HG03196 (cell line): ENCODE measurements at regions not wholly inside any gene's neighbourhood (a gene's known extent, or its start where the extent isn't known, plus 50 kb on each side); places are given as distances from the start of the nearest gene placed in this dataset.

Source experiments
- ATAC-seq: cut with Tn5 transposase; IDR thresholded peaks from one replicate; pipeline ENCODE4 v1.9.1; 2021; ENCODE audit not compliant: unreplicated experiment

DNA sequence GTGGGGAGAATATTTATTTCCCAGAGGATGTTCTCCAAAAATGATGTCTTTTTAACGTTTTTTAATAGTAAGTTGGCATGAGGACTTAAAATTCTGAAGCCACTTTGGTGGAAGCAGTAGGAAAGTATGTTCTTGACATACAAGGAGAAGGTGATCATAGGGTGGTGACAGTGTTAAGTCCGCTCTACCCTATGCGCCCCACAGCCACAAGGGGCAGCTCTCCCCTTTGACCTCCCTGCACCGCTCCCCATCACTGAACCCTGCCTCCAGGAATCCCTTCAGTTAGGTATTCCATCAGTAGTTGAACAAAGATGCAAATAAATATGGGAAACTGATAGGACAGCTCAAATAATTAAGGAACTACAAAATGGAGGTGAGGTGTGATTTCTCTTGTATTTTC is 111.4 kb downstream of the PLEKHG1 start:
- no peak for ATAC-seq

DNA sequence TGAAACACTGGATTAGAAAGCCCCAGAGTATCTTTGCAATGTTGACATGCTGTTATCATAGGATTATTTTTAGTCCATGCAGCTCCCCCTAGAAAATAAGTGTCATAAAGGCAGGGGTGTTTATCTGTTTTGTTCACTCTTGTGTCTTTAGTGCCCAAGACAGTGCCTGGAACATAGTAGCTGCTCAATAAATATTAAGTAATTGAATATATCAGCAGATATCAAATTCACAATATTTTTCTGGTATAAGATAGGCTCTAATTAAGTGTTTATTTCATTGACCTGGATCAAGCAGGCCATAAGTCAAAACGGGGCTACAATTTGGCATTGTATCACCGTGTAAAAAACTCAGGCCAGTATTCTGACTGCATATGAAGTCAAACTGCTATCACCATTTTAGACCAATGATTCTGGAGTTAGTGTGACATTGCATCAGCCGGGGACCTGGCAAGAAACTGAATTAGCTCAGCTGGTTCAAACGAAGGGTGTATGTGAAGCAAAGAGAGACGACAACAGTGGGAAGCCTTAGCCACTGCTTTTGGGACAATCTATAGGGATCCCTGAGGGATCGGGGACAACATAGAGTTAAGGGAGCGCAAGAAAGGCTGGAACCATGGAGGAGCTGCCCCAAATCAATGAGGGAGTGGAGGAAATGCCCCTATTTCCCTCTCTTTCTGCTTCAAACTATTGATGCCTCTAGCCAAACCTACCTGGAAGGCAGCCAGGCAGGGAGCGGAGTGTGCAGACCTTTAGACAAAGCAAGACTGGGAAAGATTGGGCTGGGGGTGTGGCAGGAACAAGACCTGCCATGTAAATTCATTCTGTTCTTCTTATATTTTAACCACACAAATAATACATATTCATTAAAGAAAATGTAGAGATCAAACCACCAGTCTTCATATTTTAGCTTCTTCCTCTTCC is 112.2 kb downstream of the PLEKHG1 start:
- no peak for ATAC-seq

DNA sequence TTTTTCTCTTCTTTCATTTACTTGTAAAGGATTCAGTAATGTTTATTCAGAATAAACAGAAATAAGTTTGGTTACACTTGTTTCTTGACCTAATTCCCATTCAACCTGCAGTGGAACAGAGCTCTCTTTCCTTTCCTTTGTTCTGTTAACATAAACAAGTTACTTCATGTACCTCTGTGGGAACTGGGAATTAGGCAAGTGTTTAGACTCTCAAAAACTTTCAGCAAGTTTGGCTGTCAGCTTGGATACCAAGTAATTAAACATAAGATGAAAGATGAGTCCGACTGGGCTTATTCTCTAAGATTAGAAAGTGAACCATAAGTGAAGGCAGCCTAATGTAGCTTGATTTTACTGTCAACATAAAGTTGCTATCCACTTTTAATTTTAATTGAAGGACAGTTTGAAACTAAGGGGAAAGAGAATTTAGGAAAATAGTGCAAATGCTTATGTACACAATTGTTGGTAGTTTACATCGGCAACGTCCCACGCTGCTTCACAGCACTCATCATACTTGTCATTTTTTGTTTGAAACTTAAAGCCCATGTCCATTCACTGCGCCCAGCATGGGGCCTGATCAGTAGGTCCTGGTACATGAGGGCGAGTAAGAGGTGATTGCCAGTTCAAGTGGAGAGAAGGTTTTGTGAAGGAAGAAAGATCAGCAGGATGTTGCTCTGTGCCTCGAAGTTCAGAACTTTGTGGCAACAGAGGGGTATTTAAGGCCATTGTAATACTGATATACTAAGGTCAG is 113.0 kb downstream of the PLEKHG1 start:
- ATAC-seq, result no peak

DNA sequence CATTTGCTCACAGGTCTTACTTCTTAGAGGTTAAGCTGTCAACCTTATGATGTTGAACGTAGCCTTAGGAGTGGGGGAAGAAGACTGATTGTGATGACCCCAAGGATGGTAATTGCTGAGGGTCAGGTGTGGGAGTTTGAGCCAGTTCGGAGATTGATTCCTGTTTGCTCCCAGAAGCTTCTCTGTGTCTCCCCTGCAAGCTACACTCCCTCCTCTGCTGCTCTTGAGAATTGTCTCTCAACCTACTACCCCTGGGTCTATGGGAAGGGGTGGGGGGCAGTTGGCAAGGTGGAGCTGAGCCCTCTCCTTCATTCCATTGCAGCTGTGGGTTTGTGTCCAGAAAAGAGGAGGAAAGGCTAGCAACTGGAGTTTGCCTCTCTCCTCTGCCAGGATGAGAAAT is 113.8 kb downstream of the PLEKHG1 start:
- ATAC-seq, result no peak

DNA sequence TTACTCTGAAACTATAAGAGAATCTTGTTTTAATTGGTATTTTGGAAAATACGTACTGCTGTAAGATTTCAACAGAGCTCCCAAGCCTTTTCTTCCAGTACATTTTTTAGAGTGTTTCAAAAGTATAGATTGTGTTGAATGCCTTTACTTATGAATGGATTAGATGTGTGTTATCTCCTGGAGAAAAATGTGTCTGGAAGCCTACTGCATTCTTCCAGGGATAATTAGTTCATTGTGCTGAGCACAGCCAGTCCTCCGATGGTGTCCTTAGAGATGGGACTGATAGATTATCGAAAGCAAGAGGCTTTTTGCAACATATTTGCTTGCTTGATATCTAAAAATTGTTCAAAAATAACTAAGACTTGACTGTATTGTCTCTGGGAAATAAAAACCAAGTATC is 114.2 kb downstream of the PLEKHG1 start:
- ATAC-seq, result no peak

DNA sequence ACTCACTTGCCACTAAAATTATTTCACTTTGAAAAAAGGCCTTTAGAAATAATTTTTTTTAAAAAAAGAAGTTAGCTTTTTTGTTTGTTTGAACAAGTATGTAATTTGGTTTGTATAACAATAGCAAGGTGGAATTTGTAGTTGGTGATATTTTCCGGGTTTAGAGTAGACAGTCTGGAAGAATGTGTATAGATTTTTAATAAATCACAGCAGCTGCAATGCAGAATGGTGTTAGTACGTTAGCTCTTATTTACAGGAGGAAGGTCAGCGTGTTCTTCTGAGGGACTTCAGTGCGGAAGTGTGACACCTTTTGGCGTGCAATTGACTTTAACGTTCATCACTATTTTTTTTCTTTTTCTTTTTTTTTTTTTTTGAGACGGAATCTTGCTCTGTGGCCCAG is 115.4 kb downstream of the PLEKHG1 start:
- no peak for ATAC-seq

DNA sequence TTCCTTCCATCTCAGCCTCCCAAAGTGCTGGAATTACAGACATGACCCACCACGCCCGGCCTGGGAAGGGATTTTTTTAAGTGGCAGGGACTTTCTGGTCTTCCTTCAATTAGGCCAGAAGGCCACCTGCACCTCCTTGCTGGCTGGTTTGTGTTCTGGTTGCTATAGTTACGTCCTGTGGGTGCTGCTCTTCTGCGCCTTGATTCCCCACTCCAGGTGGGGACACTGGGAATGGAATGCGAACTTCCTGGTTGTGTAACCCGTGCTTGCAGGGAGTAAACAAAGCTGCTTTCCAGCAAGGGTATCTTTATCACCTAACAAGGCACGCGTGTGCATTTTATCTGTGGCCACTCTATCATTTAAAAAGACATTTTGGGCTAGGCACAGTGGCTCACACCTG is 117.7 kb downstream of the PLEKHG1 start:
- no peak for ATAC-seq

DNA sequence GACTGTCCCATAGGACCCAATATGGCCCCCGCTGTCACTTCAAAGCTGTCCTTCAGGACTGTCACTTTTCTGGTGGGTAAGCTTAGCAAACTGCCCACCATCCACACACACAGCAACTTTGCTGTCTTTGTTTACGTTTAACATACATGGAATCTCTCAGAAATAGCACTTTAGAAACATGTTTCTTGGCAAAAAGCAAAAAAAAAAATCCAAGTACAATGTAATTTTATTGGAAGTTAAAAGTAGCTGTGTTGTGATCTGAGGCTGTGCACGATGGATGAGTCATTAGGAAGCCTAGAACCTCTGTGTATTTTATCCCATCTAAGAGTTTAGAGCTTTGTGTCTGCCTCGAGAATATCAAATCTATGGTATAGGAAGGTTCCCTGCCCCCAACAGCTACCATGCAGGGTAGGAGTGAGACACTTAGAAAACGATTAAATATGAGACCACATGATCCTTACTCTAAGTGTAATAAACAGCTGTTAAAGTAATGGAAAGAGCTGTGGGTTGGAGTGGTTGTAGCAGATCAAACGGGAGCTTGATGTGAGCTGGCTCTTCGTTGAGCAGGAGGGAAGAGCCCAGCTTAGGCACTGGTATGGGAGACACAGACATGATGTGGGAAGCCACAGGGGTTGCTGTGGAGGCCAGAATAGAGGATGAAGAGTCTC is 119.5 kb downstream of the PLEKHG1 start:
- no peak for ATAC-seq

DNA sequence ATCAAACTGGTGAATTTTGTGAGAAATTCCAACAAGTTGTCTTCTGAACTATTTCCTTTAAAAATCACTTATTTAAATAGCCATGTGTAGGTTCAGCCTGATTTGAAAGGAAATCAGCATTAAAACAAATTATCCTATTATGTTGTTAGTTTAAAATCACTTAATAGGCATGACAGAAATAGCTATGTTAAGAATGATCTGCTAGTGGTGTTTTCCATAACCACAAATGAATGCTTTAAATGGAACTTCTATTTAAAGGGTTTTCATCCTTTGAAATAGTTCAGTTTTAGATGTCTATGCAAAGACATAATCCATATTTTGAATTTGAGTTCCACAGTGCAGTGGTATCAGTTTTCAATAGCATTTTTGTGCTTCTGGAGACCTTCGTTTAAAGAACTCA is 120.1 kb downstream of the PLEKHG1 start:
- ATAC-seq, result no peak

DNA sequence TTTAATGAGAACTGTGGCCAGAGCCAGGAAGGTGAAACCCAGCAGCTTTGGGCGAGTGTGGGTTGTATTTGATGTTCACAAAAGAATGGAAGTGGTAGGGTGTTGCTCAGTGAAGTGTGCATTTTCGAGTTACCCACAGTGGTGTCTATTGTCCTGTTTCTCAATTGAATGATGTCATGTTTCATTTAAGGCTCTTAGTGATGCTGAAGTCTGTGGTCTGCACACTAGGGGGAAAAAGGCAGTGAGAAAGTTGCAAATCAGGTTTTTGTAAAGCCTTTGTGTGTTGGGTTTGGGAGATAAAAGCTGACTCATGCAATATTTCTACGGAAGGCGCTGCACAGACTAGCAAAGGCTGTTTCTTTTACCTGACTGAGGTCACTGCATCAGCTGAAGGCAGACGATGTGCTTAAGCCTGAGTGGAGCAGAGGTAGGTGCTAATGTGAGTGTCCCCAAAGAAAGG is 121.1 kb downstream of the PLEKHG1 start:
- ATAC-seq, result peak; percentile 94

DNA sequence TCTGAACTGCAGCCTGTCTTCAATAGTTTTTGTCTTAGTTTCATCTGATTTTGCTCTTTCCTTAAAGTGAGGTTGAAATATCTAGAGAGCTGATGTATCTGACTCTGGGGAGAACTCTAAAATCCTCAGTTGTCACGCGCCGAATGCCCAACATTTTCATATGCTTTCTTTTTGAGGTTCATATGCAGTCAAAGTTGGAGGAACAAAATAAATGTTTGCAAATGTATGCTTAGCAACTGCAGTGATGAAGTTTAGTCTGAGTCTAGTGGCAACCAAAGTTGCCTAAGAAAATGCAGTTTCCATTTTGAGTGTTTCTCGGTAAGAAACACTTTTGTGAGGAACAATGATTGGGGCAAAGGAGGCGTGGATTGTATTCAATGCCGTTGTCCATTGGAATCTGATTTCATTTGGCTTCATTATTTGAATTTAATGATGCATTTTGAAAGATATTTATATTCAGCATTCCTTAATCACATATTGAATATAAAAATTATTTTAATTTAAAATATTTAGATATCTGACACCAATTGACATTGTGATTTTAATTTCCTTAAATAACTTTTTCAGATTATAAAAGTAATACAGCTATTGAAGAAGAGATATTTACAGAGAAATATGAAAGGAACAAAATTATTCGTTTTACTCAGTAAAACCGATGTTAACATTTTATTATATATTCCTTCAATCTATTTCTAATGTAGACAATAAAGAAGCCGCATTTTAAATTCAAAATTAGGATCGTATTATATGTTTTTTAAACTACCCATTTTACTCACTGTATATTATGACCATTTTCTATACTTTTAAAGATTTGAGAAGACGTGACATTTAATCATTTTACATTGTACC is 122.0 kb downstream of the PLEKHG1 start:
- ATAC-seq, result no peak

DNA sequence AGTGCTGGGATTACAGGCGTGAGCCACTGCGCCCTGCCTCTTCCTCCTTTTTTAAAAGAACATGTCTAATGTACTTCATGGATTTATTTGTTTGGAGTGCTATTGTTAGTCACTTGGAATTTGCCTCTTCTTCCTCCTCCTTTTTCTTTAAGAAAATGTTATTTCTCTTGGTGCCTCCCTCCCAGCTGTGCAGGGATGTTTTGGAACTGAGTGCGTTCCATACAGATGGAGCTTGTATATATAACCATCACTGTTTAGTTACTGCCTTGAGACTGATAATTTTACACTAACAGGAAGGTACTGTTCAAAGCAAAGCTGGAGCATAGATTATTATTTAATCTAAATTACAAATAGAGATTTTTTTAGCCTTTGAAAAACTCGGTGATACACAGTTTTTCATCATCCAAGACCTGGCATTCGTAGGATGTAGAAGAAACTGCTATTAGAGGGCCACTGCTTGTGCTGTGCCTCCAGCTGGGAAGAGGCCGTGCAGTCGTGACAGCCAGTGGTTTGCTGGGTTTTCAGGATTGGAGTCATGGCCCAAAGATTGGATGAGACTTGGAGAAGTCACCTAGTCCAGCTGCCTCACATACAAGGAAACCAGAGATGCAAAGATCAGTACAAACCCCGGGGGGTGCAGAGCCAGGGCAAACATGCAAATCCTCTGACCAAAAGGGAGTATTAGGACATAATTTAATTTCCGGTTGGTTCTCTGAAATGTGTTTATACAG is 123.1 kb downstream of the PLEKHG1 start:
- ATAC-seq, result no peak

DNA sequence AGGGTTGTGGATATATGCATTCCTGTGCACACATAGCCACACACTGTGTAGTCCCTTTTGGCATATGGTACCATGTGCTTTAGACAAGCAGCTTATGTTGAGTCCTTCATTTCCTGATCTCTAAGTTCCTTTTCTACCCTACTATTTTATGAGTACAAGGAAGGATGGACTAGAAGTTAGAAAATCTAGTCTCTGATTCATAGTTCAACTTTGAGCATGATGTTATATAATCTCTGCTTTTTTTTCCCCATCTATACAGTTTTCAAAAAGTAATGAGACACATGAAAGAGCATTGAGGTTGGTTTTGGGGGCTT is 123.6 kb downstream of the PLEKHG1 start:
- no peak for ATAC-seq

DNA sequence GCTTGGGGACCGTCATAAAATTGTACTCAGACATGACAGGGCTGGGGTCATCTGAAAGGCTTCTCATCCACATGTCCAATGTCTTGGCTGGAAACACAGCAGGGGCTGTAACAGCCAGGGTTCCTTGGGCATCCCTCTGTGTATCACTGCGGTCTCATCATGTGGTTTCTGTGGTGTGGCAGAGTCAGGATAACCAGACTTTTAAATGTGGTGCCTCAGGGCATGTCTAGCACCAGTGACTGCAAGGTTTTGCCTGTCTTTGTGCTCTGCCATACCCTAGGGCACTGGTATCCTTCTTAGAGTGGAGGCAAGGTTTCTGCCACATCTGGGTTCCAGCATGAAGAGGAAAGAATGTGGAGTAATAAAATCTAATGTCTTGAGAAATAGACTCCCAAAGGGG is 124.2 kb downstream of the PLEKHG1 start:
- ATAC-seq, result no peak

DNA sequence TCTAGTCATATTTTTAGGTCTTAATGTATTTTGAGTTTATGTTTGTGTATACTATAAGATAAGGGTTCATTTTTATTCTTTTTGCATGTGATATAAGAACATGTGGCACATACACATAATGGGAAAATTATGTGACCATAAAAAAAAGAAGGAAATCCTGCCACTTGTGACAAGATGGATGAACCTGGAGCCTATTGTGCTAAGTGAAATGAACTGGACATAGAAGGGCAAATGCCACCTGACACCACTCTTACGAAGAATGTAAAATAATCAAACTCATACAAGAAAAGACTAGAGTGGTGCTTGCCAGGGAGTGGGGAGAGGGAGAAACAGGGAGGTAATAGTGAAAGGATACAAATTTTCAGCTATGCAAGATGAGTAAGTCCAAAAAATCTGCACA is 126.1 kb downstream of the PLEKHG1 start:
- ATAC-seq, result no peak

DNA sequence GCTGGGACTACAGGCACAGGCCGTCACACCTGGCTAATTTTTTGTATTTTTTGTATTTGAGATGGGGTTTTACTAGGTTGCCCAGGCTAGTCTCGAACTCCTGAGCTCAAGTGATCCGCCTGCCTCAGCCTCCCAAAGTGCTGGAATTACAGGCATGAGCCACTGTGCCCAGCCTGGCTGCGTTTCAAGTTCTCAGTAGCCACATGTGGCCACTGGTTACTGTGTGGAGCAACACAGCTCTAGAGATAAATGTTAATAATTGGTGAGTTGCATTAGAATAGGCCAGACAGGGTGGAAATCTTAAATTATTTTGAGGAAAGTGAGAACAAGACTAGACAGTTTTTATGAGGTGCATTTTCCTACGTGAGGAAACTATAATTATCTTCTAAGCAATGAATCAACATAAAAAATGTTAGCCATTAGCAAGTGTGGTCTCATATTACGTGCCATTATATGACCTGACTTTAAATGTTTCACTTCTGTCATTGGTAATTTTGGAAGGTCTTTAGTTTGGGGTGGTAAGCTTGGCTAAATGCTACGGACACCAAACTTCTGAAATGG is 129.6 kb downstream of the PLEKHG1 start:
- no peak for ATAC-seq

DNA sequence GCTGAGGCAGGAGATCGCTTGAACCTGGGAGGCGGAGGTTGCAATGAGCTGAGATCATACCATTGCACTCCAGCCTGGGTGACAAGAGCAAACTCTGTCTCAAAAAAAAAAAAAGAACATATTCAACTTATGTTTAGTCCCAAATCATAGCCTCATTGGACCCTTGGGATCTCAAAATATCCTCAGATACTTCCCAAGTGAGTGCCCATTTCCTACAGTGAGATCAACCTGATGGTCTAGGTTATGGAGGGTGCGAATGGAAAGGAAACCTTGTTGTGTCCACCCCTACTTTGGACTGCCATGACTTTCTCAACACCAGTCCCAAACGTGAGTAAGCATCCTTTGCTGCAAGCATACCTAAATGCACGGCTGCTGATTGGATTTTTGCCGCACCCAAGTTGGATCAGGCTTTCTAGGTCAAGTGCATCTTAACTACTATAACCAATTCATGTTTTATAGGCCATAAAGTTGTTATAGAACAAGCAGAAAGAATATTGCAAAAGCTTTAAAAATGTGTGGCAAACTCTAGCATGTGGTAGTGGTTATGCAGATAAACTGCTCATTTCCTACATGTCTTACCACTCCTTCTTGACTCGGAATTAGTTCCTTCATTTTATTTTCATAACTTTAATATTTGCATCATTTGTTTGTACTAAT is 131.2 kb downstream of the PLEKHG1 start:
- ATAC-seq, result no peak

DNA sequence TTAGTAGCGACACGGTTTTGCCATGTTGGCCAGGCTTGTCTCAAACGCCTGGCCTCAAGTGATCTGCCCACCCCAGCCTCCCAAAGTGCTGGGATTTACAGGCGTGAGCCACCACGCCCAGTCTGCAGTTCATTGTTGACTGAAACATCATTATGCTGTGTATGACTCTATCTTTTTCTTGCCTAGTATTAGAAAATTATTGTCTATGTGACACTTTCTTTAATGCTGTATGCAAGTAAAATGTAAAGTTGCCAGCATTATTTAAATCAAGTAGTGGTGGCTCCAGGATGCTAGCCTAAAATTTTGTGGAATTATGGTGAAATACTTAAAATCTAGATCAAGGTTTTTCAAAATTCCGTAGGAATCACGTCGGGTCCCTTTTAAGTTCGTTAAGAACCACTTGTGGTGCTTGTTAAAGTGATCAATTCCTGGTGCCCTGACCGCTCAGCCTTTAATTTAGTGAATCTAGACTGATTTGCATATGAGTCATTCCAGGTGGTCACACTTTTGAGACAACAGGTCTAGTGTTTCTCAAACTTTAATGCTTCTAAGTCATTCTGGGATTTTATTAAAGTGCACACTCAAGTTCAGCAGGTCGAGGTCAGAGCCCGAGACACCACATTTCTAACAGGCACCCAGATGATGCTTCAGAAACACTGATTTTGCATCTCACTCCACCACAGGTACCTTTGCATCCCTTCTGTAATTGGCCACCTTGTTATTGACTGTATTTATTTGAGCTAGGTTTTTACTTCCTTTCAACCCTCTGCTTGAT is 132.6 kb upstream of the MTHFD1L start:
- no peak for ATAC-seq

DNA sequence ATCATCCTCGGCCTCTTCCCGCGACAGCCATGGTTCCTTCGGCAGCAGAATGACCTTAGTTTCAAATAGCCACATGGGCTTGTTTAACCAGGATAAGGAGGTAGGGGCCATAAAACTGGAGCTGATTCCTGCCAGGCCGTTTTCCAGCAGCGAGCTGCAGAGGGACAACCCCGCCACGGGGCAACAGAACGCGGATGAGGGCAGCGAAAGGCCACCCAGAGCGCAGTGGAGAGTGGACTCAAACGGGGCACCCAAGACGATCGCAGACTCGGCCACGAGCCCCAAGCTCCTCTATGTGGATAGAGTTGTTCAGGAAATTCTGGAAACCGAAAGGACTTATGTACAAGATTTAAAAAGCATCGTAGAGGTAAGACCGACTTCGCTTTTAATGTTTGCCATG is 131.8 kb upstream of the MTHFD1L start:
- ATAC-seq, result no peak
